GM06990 (cell line): ENCODE measurements at regions not wholly inside any gene's neighbourhood (a gene's known extent, or its start where the extent isn't known, plus 50 kb on each side); places are given as distances from the start of the nearest gene placed in this dataset.

Experiments used
- DNase-seq: peaks from one replicate; pipeline ENCODE4 v3.0.0-alpha.2; 2011; ENCODE audit not compliant: insufficient read length; ENCODE audit errors: extremely low read depth
- H3K27me3 ChIP-seq: replicated peaks from 2 replicates; pipeline ENCODE4 v1.6.0; 2011; ENCODE audit warnings: low read length; ENCODE audit not compliant: control insufficient read depth, insufficient read depth
- H3K36me3 ChIP-seq: 2 replicates; pipeline ENCODE4 v1.5.1; 2011; ENCODE audit warnings: low read length; ENCODE audit not compliant: control insufficient read depth, insufficient read depth
- H3K4me3 ChIP-seq: replicated peaks from 2 replicates; pipeline ENCODE4 v1.5.1; 2011; ENCODE audit warnings: low read depth, mild to moderate bottlenecking, control low read depth, low read length
- TF ChIP-seq, protein P1 (sequence below): IDR thresholded peaks from 2 replicates; pipeline ENCODE4 v1.5.1; 2011; ENCODE audit warnings: low read length, control low read depth, mild to moderate bottlenecking, inconsistent platforms; ENCODE audit not compliant: insufficient read depth, poor library complexity, severe bottlenecking

DNA sequence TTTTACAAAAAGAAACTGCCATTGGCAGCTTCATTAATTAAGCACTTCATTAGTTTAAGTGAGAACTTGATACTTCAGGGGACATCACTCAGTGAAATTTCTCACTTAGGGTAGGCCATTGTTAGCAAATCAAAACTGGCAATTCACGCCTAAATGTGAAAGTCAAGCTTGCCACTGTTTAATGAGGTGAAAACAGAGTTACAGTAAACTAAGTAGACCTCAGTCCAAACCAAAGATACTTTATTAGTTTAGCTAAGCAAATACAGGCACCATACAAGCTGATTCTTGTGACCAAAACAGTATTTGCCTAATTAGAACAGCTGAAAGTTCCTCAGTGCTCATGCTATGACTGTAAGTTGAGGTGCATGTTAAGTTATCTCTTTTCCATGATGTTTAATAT lies 176.5 kb upstream of the CPNE8 start:
- no peak overlapping the region for H3K4me3 ChIP-seq
- no peaks in the 10 kb centered on the region for H3K27me3 ChIP-seq
- no peaks in the 10 kb centered on the region for H3K36me3 ChIP-seq
- DNase-seq: no peak
- TF ChIP-seq, protein P1, sequence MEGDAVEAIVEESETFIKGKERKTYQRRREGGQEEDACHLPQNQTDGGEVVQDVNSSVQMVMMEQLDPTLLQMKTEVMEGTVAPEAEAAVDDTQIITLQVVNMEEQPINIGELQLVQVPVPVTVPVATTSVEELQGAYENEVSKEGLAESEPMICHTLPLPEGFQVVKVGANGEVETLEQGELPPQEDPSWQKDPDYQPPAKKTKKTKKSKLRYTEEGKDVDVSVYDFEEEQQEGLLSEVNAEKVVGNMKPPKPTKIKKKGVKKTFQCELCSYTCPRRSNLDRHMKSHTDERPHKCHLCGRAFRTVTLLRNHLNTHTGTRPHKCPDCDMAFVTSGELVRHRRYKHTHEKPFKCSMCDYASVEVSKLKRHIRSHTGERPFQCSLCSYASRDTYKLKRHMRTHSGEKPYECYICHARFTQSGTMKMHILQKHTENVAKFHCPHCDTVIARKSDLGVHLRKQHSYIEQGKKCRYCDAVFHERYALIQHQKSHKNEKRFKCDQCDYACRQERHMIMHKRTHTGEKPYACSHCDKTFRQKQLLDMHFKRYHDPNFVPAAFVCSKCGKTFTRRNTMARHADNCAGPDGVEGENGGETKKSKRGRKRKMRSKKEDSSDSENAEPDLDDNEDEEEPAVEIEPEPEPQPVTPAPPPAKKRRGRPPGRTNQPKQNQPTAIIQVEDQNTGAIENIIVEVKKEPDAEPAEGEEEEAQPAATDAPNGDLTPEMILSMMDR: no peak

DNA sequence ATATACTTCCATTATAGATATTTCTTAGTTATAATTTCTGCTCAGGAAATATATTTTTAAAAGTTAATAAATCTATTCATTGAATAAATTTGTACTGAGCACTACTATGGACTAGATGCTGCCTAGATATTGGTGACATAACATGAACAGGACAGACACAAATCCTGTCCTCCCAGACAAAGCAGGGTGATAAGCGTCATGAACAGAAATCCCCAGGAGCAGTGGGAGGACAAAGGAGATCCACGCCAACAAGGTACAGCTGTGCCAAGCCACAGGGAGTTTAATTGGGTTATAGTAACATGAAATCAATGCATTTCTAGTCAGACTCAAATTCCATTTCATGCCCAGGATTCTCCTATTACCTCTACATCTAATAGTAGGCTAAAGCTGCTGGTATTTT lies 171.8 kb upstream of the CPNE8 start:
- no peaks in the 10 kb centered on the region for H3K36me3 ChIP-seq
- H3K27me3 ChIP-seq: no peaks in the 10 kb centered on the region
- no peak overlapping the region for H3K4me3 ChIP-seq
- TF ChIP-seq, protein P1: no peak
- no peak for DNase-seq

DNA sequence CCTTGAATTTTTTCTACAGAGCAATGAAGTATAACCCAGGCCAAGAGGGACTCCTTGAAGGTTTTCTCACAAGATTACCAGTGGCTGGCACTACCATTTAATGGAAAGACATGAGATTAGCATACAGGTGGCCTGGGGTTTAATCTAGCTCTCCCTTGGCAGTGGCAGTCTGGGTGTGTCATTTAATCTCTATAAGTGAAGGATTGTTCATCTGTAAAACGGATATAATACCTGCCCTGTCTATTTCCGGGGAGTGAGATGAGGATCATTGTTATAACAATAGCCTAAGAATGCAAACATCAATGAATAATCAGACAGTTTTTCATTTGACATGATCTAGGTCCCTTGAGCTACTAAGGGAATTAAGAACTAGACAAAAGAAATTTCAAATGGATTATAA lies 168.7 kb upstream of the CPNE8 start:
- TF ChIP-seq, protein P1: no peak
- H3K27me3 ChIP-seq: no peaks in the 10 kb centered on the region
- no peak for DNase-seq
- no peak overlapping the region for H3K4me3 ChIP-seq
- H3K36me3 ChIP-seq: no peaks in the 10 kb centered on the region

DNA sequence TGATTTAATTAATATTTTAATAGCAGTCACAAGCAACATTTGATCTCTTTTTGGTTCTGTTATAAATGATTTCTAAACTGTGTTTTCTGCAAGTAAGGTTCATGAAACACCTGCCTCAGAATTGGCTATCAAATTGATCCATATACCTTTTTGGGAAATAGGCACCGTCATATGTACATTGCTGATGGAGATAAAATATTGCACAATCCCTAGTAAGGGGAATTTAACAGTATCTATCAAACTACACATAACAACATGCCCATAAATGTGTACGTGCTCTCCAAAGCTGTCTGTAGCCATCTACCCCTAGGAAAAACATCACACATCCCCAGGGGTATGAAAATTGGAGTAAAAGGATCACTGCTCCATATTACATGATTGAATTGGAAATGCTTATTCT lies 167.3 kb upstream of the CPNE8 start:
- TF ChIP-seq, protein P1: no peak
- Histone ChIP-seq H3K27me3 (no peaks in the 10 kb centered on the region), H3K4me3 (no peak overlapping the region), H3K36me3 (no peaks in the 10 kb centered on the region)
- DNase-seq: no peak

DNA sequence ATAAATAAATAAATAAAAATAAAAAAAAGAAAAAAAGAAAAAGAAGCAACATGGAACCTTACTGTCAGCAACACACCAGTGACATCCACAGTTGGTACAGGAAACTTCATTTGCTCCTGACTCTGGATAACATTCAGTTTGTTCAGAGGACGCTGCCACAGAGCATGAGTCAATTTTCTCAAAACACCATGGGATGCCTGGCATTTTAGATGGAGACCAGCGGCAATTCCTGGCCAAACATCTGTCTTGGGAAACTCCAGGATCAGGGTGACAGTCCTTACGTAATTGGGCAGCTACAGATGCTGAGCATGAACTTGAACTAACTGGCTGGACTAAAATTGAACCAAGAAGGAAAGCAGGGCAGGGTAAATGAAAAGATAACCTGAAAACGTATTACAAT lies 166.2 kb upstream of the CPNE8 start:
- no peak for DNase-seq
- Histone ChIP-seq H3K27me3 (no peaks in the 10 kb centered on the region), H3K4me3 (no peak overlapping the region), H3K36me3 (no peaks in the 10 kb centered on the region)
- TF ChIP-seq, protein P1: no peak

DNA sequence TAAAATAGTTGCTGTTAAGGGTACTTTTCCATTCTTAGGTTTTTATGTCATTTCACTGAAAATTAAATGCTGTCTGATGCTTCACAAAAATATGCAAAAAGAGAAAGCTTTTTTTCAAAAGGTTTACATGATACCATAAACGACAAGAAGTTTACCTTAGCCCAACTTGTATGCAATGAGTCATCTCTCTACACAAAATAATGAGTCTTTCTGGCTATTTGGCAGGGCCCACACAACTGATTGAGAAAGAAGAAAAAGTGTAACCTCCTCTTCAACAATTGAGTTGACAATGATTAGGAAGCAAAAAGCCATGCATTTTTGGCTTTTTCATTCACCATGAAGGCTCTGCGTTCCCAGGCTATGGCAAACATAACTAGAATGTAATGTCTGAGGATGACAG lies 165.4 kb upstream of the CPNE8 start:
- Histone ChIP-seq H3K27me3 (no peaks in the 10 kb centered on the region), H3K36me3 (no peaks in the 10 kb centered on the region), H3K4me3 (no peak overlapping the region)
- no peak for DNase-seq
- TF ChIP-seq, protein P1: no peak
